ENCODE measurements at regions not wholly inside any gene's neighbourhood (a gene's known extent, or its start where the extent isn't known, plus 50 kb on each side); places are given as distances from the start of the nearest gene placed in this dataset.

- TF ChIP-seq ASH2L (IDR thresholded peaks at IDR 0.05; ENCODE audit: borderline replicate concordance, low read depth) (no peak), EZH2 (IDR thresholded peaks at IDR 0.05; ENCODE audit: borderline replicate concordance, control insufficient read depth, low read depth, low read length) (no peak), SMC3 (IDR thresholded peaks at IDR 0.05; ENCODE audit: borderline replicate concordance, low read length) (no peak), SP1 (IDR thresholded peaks at IDR 0.05; ENCODE audit: low read depth, low read length) (no peak), HDGF (IDR thresholded peaks at IDR 0.05) (no peak), FOXK2 (IDR thresholded peaks at IDR 0.05) (no peak), BHLHE40 (IDR thresholded peaks at IDR 0.05; ENCODE audit: borderline replicate concordance in 1 of 2, low read depth in 2 of 2, low read length in 1 of 2) (no peak), TCF3 (IDR thresholded peaks at IDR 0.05; ENCODE audit: borderline replicate concordance, insufficient read depth, low read depth, low read length) (no peak)
- TF ChIP-seq, protein P1, sequence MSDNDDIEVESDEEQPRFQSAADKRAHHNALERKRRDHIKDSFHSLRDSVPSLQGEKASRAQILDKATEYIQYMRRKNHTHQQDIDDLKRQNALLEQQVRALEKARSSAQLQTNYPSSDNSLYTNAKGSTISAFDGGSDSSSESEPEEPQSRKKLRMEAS (IDR thresholded peaks at IDR 0.05; ENCODE audit: low read depth, low read length), result no peak
Measured at GRCh38 chr14:95402176-95402575, 82.5 kb upstream of the CLMN start.

Measured in GM12878 (cell line).